GM23338 (cell line): ENCODE measurements at regions not wholly inside any gene's neighbourhood (a gene's known extent, or its start where the extent isn't known, plus 50 kb on each side); places are given as distances from the start of the nearest gene placed in this dataset.

Experiments
- ATAC-seq: fragments of 200-7000 bp; cut with Tn5 transposase; 3 replicates; pipeline ENCODE4 v1.9.1; 2020
- DNase-seq: peaks from one replicate; pipeline ENCODE4 v3.0.0-alpha.2; 2015; ENCODE audit warnings: low spot score
- H2AFZ ChIP-seq: fragments of 200-600 bp; sonication (generic); 2 replicates; pipeline ENCODE4 v1.8.0; 2016; ENCODE audit warnings: antibody characterized with exemption, mild to moderate bottlenecking, moderate library complexity
- H3F3A ChIP-seq: fragments of 200-600 bp; sonication (generic); replicated peaks from 2 replicates; pipeline ENCODE4 v1.8.0; 2017; ENCODE audit warnings: antibody characterized with exemption, mixed run types, low read depth
- H3K27ac ChIP-seq: fragments of 200-600 bp; sonication (generic); 2 replicates; pipeline ENCODE4 v1.6.1; 2016; ENCODE audit warnings: low read depth
- H3K27me3 ChIP-seq: fragments of 200-600 bp; sonication (generic); 2 replicates; pipeline ENCODE4 v1.8.0; 2016; ENCODE audit warnings: mild to moderate bottlenecking, mixed run types, moderate library complexity; ENCODE audit not compliant: insufficient read depth
- H3K36me3 ChIP-seq: fragments of 200-600 bp; sonication (generic); 2 replicates; pipeline ENCODE4 v1.8.0; 2016; ENCODE audit warnings: mild to moderate bottlenecking; ENCODE audit not compliant: insufficient read depth
- H3K4me1 ChIP-seq: fragments of 200-600 bp; sonication (generic); 2 replicates; pipeline ENCODE4 v1.8.0; 2016; ENCODE audit warnings: mild to moderate bottlenecking, moderate library complexity; ENCODE audit not compliant: insufficient read depth
- H3K4me2 ChIP-seq: fragments of 200-600 bp; sonication (generic); 2 replicates; pipeline ENCODE4 v1.7.1; 2017; ENCODE audit warnings: mixed run types
- H3K4me3 ChIP-seq: fragments of 200-600 bp; sonication (generic); 2 replicates; pipeline ENCODE4 v1.6.1; 2016; ENCODE audit warnings: mixed run types
- H3K79me2 ChIP-seq: fragments of 200-600 bp; sonication (generic); replicated peaks from 2 replicates; pipeline ENCODE4 v1.8.0; 2017; ENCODE audit warnings: mild to moderate bottlenecking; ENCODE audit not compliant: insufficient read depth
- H3K9me2 ChIP-seq: fragments of 200-600 bp; sonication (generic); 2 replicates; pipeline ENCODE4 v1.8.0; 2017; ENCODE audit not compliant: insufficient read depth
- H4K20me1 ChIP-seq: fragments of 200-600 bp; sonication (generic); replicated peaks from 2 replicates; pipeline ENCODE4 v1.8.0; 2017; ENCODE audit warnings: mild to moderate bottlenecking; ENCODE audit not compliant: insufficient read depth
- H3K27ac Mint-ChIP-seq: 2 replicates; pipeline ENCODE4 v1.8.0; 2020; ENCODE audit warnings: inconsistent platforms, mild to moderate bottlenecking, moderate library complexity, mixed read lengths
- H3K27me3 Mint-ChIP-seq: 3 replicates; pipeline ENCODE4 v1.8.0; 2022; ENCODE audit warnings: low read depth, mild to moderate bottlenecking, moderate library complexity, mixed read lengths, inconsistent platforms; ENCODE audit not compliant: insufficient read depth, poor library complexity
- H3K36me3 Mint-ChIP-seq: 3 replicates; pipeline ENCODE4 v1.8.0; 2021; ENCODE audit warnings: low read depth, mild to moderate bottlenecking, inconsistent platforms, moderate library complexity, mixed read lengths
- H3K4me1 Mint-ChIP-seq: 3 replicates; pipeline ENCODE4 v1.8.0; 2020; ENCODE audit warnings: mild to moderate bottlenecking, inconsistent platforms, mixed read lengths
- H3K4me3 Mint-ChIP-seq: 3 replicates; pipeline ENCODE4 v1.8.0; 2021; ENCODE audit warnings: moderate library complexity, mild to moderate bottlenecking, inconsistent platforms, mixed read lengths
- H3K9me3 Mint-ChIP-seq: 3 replicates; pipeline ENCODE4 v1.8.0; 2020; ENCODE audit warnings: moderate library complexity, mild to moderate bottlenecking, inconsistent platforms, mixed read lengths
- CREB1 ChIP-seq: fragments of 250-450 bp; sonication (Bioruptor Pico); IDR thresholded peaks from 2 replicates; pipeline ENCODE4 v1.5.0; 2020; ENCODE audit warnings: low read depth, mild to moderate bottlenecking, moderate library complexity
- ETS1 ChIP-seq: IDR thresholded peaks from 2 replicates; pipeline ENCODE4 v1.6.1; 2016; ENCODE audit warnings: antibody characterized with exemption
- EZH2 ChIP-seq: fragments of 200-600 bp; sonication (generic); IDR thresholded peaks from one replicate; pipeline ENCODE4 v1.8.0; 2017; ENCODE audit warnings: antibody characterized with exemption, mild to moderate bottlenecking, low read depth; ENCODE audit not compliant: unreplicated experiment
- EZH2phosphoT487 ChIP-seq: fragments of 200-600 bp; sonication (generic); IDR thresholded peaks from one replicate; pipeline ENCODE4 v1.8.1; 2018; ENCODE audit warnings: antibody characterized with exemption; ENCODE audit not compliant: unreplicated experiment
- JUNB ChIP-seq: IDR thresholded peaks from one replicate; pipeline ENCODE4 v1.6.1; 2016; ENCODE audit warnings: antibody characterized with exemption; ENCODE audit not compliant: unreplicated experiment
- NANOG ChIP-seq: IDR thresholded peaks from 2 replicates; pipeline ENCODE4 v1.6.1; 2016; ENCODE audit warnings: antibody characterized with exemption, borderline replicate concordance
- REST ChIP-seq: IDR thresholded peaks from one replicate; pipeline ENCODE4 v1.6.1; 2018; ENCODE audit warnings: antibody characterized with exemption; ENCODE audit not compliant: unreplicated experiment
- STAT1 ChIP-seq: IDR thresholded peaks from one replicate; pipeline ENCODE4 v1.6.1; 2016; ENCODE audit warnings: antibody characterized with exemption; ENCODE audit not compliant: unreplicated experiment
- ZNF331 ChIP-seq: fragments of 250-450 bp; sonication (Bioruptor Pico); IDR thresholded peaks from 2 replicates; pipeline ENCODE4 v1.5.0; 2020; ENCODE audit warnings: low read depth, mild to moderate bottlenecking, moderate library complexity
- TF ChIP-seq, protein P1 (sequence below), 2 experiments: fragments of 200-600 bp in 1 of 2; sonication (generic) in 1 of 2; conservative IDR thresholded peaks; 2 replicates each; pipeline versions ENCODE4 v1.5.1 to v1.6.1; 2016 to 2017; ENCODE audit warnings: antibody characterized with exemption in 2 of 2, low read depth in 2 of 2, mild to moderate bottlenecking in 2 of 2, moderate library complexity in 1 of 2

GRCh38 chr6:85050149-85050548, 285.8 kb upstream of the TBX18 start:
- TF ChIP-seq ZNF331 (CRISPR knock-in tag) (no peak), NANOG (no peak), REST (no peak), STAT1 (no peak), JUNB (no peak), EZH2 (no peak), EZH2phosphoT487 (no peak), ETS1 (no peak)
- H3K4me2 ChIP-seq = no peak overlapping the region
- no peaks in the 10 kb centered on the region for H4K20me1 ChIP-seq
- no peak overlapping the region for H3K27ac ChIP-seq
- DNase-seq (no peak), ATAC-seq (no peak)
- Mint-ChIP-seq H3K4me1 (peaks cover 10% of the 10 kb centered on the region; the same call in 2 of the 3 replicates), H3K9me3 (no peaks in the 10 kb centered on the region), H3K4me3 (no peak overlapping the region), H3K36me3 (no peaks in the 10 kb centered on the region), H3K27ac (no peak overlapping the region), H3K27me3 (no peaks in the 10 kb centered on the region)
- no peak overlapping the region; the same call in 1 of the 2 replicates for H2AFZ ChIP-seq
- H3K9me2 ChIP-seq = peaks cover 3% of the 10 kb centered on the region; the same call in 1 of the 2 replicates
- no peaks in the 10 kb centered on the region for H3K4me1 ChIP-seq
- H3K27me3 ChIP-seq = no peaks in the 10 kb centered on the region
- no peak overlapping the region for H3K4me3 ChIP-seq
- H3K36me3 ChIP-seq = no peaks in the 10 kb centered on the region
- H3K79me2 ChIP-seq = no peaks in the 10 kb centered on the region
- no peaks in the 10 kb centered on the region for H3F3A ChIP-seq

DNA sequence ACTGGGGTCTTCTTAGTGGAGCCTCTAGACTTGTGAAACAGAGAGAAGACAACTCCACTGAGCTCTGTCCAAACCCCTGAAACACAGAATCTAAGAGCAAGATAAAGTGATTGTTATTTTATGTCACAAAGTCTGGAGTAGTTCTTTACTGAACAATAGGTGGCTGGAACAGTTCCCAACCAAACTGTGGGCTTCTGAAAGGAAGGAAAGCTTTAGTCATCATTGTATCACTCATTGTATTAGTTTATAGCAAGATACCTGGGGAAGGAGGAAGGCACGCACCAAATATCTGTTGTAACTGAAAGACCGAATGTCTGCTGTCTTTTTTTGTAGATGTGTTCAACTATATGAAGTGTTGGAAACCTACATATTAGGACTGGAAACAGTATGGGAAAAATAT, 284.9 kb upstream of the TBX18 start:
- H3K27me3 Mint-ChIP-seq = no peaks in the 10 kb centered on the region
- TF ChIP-seq, protein P1, sequence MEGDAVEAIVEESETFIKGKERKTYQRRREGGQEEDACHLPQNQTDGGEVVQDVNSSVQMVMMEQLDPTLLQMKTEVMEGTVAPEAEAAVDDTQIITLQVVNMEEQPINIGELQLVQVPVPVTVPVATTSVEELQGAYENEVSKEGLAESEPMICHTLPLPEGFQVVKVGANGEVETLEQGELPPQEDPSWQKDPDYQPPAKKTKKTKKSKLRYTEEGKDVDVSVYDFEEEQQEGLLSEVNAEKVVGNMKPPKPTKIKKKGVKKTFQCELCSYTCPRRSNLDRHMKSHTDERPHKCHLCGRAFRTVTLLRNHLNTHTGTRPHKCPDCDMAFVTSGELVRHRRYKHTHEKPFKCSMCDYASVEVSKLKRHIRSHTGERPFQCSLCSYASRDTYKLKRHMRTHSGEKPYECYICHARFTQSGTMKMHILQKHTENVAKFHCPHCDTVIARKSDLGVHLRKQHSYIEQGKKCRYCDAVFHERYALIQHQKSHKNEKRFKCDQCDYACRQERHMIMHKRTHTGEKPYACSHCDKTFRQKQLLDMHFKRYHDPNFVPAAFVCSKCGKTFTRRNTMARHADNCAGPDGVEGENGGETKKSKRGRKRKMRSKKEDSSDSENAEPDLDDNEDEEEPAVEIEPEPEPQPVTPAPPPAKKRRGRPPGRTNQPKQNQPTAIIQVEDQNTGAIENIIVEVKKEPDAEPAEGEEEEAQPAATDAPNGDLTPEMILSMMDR (conservative IDR thresholded peaks at IDR 0.05; ENCODE audit: low read depth in 2 of 2) = no peak
- TF ChIP-seq CREB1 (CRISPR knock-in tag) (no peak), STAT1 (no peak), ZNF331 (CRISPR knock-in tag) (no peak)

More for the DNA sequence above, 284.9 kb upstream of the TBX18 start:
- Mint-ChIP-seq H3K4me3 (no peak overlapping the region), H3K9me3 (no peaks in the 10 kb centered on the region), H3K27ac (no peak overlapping the region), H3K4me1 (peaks cover 10% of the 10 kb centered on the region; the same call in 2 of the 3 replicates), H3K36me3 (no peaks in the 10 kb centered on the region)
- Histone ChIP-seq H4K20me1 (no peaks in the 10 kb centered on the region), H3F3A (no peaks in the 10 kb centered on the region), H2AFZ (no peak overlapping the region), H3K36me3 (no peaks in the 10 kb centered on the region), H3K27ac (no peak overlapping the region), H3K4me1 (no peaks in the 10 kb centered on the region), H3K27me3 (no peaks in the 10 kb centered on the region), H3K9me2 (no peaks in the 10 kb centered on the region), H3K4me3 (no peak overlapping the region), H3K79me2 (no peaks in the 10 kb centered on the region), H3K4me2 (no peak overlapping the region)
- DNase-seq = no peak
- no peak for ATAC-seq
